SU-DHL-6 (cell line): ENCODE measurements at regions not wholly inside any gene's neighbourhood (a gene's known extent, or its start where the extent isn't known, plus 50 kb on each side); places are given as distances from the start of the nearest gene placed in this dataset.

Experiments used
- CTCF ChIP-seq: fragments of 200-600 bp; sonication (generic); IDR thresholded peaks from one replicate; pipeline ENCODE4 v1.5.1; 2017; ENCODE audit warnings: antibody characterized with exemption, mild to moderate bottlenecking, low read length, moderate library complexity; ENCODE audit not compliant: insufficient read depth, poor library complexity, severe bottlenecking
- EZH2phosphoT487 ChIP-seq: fragments of 200-600 bp; sonication (generic), shearing (Covaris generic); conservative IDR thresholded peaks from 2 replicates; pipeline ENCODE4 v1.6.1; 2018; ENCODE audit warnings: mild to moderate bottlenecking, antibody characterized with exemption, low read length, moderate library complexity, mixed read lengths

GRCh38 chr18:61047794-61048193, 285.4 kb upstream of the CDH20 start:
- TF ChIP-seq CTCF (no peak), EZH2phosphoT487 (no peak)
